C4-2B (cell line): ENCODE measurements at regions not wholly inside any gene's neighbourhood (a gene's known extent, or its start where the extent isn't known, plus 50 kb on each side); places are given as distances from the start of the nearest gene placed in this dataset.

ENCODE experiments used
- ZFX ChIP-seq: fragments of 450-650 bp; IDR thresholded peaks from 2 replicates; pipeline ENCODE4 v1.6.1; 2017
- TF ChIP-seq, protein P1 (sequence below): fragments of 450-650 bp; conservative IDR thresholded peaks from 2 replicates; pipeline ENCODE4 v1.5.1; 2017; ENCODE audit warnings: mild to moderate bottlenecking

DNA sequence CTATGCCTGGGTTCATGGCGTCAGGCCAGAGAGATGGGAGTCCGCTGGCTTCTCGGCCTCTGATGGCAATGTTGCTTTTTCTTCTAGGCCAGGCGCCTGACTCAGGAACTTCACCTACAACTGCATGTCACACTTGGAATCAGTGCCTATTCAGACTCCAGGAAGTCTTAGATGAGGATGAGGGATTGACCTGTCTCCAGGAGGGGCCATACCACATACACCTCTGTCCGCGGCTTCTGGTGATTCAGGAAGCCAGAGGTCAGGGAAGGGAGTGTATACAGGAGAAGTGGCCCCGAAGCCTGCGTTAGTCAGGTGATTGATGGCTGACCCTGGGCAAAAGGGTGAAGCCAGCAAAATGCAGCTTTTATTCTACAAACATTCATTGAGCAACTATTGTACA, 109.1 kb upstream of the RMDN2 start:
- TF ChIP-seq, protein P1, sequence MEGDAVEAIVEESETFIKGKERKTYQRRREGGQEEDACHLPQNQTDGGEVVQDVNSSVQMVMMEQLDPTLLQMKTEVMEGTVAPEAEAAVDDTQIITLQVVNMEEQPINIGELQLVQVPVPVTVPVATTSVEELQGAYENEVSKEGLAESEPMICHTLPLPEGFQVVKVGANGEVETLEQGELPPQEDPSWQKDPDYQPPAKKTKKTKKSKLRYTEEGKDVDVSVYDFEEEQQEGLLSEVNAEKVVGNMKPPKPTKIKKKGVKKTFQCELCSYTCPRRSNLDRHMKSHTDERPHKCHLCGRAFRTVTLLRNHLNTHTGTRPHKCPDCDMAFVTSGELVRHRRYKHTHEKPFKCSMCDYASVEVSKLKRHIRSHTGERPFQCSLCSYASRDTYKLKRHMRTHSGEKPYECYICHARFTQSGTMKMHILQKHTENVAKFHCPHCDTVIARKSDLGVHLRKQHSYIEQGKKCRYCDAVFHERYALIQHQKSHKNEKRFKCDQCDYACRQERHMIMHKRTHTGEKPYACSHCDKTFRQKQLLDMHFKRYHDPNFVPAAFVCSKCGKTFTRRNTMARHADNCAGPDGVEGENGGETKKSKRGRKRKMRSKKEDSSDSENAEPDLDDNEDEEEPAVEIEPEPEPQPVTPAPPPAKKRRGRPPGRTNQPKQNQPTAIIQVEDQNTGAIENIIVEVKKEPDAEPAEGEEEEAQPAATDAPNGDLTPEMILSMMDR, result no peak
- no peak for TF ChIP-seq ZFX
